Thymus (tissue), 11 donors: ENCODE measurements at regions not wholly inside any gene's neighbourhood (a gene's known extent, or its start where the extent isn't known, plus 50 kb on each side); places are given as distances from the start of the nearest gene placed in this dataset.

Source experiments
- DNase-seq, 9 donors: peaks; one replicate each; pipeline ENCODE4 v3.0.0-alpha.2; 2013; ENCODE audit warnings: low spot score in 9 of 9, low read depth in 6 of 9, missing footprints in 1 of 9
- H3K27ac ChIP-seq, 2 donors: one replicate each; pipeline ENCODE4 v1.5.1; 2013; ENCODE audit warnings: control low read depth in 1 of 2, low read depth in 1 of 2, low read length in 1 of 2, mild to moderate bottlenecking in 1 of 2, moderate library complexity in 1 of 2
- H3K27me3 ChIP-seq, 2 donors: one replicate each; pipeline ENCODE4 v1.5.1; 2013; ENCODE audit warnings: low read length in 1 of 2; ENCODE audit not compliant: control insufficient read depth in 2 of 2, insufficient read depth in 1 of 2
- H3K36me3 ChIP-seq, 2 donors: one replicate each; pipeline ENCODE4 v1.5.1; 2013; ENCODE audit warnings: low read length in 1 of 2, mild to moderate bottlenecking in 1 of 2, moderate library complexity in 1 of 2; ENCODE audit not compliant: control insufficient read depth in 2 of 2, insufficient read depth in 2 of 2
- H3K4me1 ChIP-seq, 2 donors: one replicate each; pipeline ENCODE4 v1.5.1; 2013; ENCODE audit warnings: low read length in 2 of 2; ENCODE audit not compliant: control insufficient read depth in 2 of 2, insufficient read depth in 2 of 2
- H3K4me3 ChIP-seq, 2 donors: one replicate each; pipeline ENCODE4 v1.5.1; 2013; ENCODE audit warnings: low read length in 2 of 2, control low read depth in 1 of 2, mild to moderate bottlenecking in 1 of 2
- H3K9me3 ChIP-seq, 2 donors: one replicate each; pipeline ENCODE4 v1.5.1; 2013; ENCODE audit warnings: low read length in 1 of 2, mild to moderate bottlenecking in 1 of 2; ENCODE audit not compliant: control insufficient read depth in 2 of 2, insufficient read depth in 1 of 2
- WGBS: extraction: QIAGEN DNeasy Blood & Tissue Kit; methylation state at CpG from one replicate; pipeline ENCODE4 v1.1.7; 2013; 5-methylcytosine and 5-hydroxymethylcytosine counted together
- donor health status: healthy.

- DNase-seq, result no peak
- H3K4me1 ChIP-seq, result no peaks in the 10 kb centered on the region
- 85% methylated on average over 5 of the region's 5 CpGs for WGBS
- H3K4me3 ChIP-seq, result no peak overlapping the region
- no peaks in the 10 kb centered on the region for H3K36me3 ChIP-seq
- H3K9me3 ChIP-seq, result no peaks in the 10 kb centered on the region
- no peaks in the 10 kb centered on the region for H3K27me3 ChIP-seq
- H3K27ac ChIP-seq, result no peak overlapping the region
These were observed 1944.2 kb downstream of the OLFM4 start for GRCh38 chr13:54972838-54973237.

DNA sequence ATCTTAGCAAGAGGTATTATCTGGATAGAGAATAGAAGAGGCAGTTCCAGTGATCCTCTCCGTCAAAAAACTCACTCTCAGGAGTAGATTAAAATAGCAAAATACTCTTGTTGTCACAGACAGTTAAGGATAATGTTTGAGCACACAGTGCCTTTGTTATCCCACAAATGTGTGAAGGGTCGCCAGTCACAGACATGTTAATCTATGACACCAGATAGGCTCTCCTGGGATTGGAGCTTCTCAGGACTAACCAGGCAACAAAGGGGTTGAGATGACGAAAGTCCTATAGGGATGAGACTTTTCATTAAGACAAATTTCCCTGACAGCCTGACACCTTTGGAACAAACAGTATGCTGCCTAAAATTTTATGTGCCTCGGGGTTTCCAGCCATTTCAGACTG, 1947.1 kb downstream of the OLFM4 start:
- 83% methylated on average over 4 of the region's 4 CpGs for WGBS
- Histone ChIP-seq H3K4me1 (no peaks in the 10 kb centered on the region), H3K9me3 (no peaks in the 10 kb centered on the region), H3K27me3 (no peaks in the 10 kb centered on the region), H3K27ac (no peak overlapping the region), H3K36me3 (no peaks in the 10 kb centered on the region), H3K4me3 (no peak overlapping the region)
- DNase-seq, result no peak

DNA sequence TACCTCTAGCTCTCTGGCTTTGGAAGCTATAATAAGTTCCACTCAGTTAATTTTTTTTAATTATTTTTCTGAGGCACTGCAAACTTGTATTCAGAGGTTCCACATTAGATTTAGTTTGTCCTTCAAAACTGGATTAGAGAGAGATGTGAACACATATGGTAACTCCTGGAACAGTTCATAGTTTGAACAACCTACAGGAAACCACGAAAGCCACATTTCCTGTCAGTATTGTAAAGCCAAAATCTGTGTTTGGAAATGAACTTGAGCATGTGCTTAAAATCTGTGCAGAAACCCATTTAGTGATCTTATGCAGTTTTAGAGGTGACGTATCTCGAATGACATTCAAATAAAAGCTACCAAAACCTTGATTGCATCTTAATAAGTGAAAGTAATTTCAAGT, 1952.0 kb downstream of the OLFM4 start:
- no peaks in the 10 kb centered on the region for H3K9me3 ChIP-seq
- H3K4me1 ChIP-seq, result no peaks in the 10 kb centered on the region
- 39% methylated on average over 3 of the region's 3 CpGs for WGBS
- no peaks in the 10 kb centered on the region for H3K27me3 ChIP-seq
- H3K4me3 ChIP-seq, result no peak overlapping the region
- H3K27ac ChIP-seq, result no peak overlapping the region
- peak in 2 of 9 donors; percentile 0 to 1 for DNase-seq
- H3K36me3 ChIP-seq, result no peaks in the 10 kb centered on the region

GRCh38 chr13:54989418-54989817, 1960.8 kb downstream of the OLFM4 start:
- no peaks in the 10 kb centered on the region for H3K4me1 ChIP-seq
- H3K9me3 ChIP-seq, result no peaks in the 10 kb centered on the region
- no peaks in the 10 kb centered on the region for H3K36me3 ChIP-seq
- no peak overlapping the region for H3K27ac ChIP-seq
- H3K4me3 ChIP-seq, result no peak overlapping the region
- DNase-seq, result no peak
- no peaks in the 10 kb centered on the region for H3K27me3 ChIP-seq
- 86% methylated on average over 4 of the region's 4 CpGs for WGBS

GRCh38 chr13:54999399-54999907, 1970.8 kb downstream of the OLFM4 start:
- 91% methylated on average over 2 of the region's 2 CpGs for WGBS
- DNase-seq, result no peak
- H3K4me1 ChIP-seq, result no peaks in the 10 kb centered on the region
- no peaks in the 10 kb centered on the region for H3K27me3 ChIP-seq
- H3K4me3 ChIP-seq, result no peak overlapping the region
- H3K9me3 ChIP-seq, result peaks cover 0 to 2% of the 10 kb centered on the region in 2 donors
- H3K27ac ChIP-seq, result no peak overlapping the region
- no peaks in the 10 kb centered on the region for H3K36me3 ChIP-seq

DNA sequence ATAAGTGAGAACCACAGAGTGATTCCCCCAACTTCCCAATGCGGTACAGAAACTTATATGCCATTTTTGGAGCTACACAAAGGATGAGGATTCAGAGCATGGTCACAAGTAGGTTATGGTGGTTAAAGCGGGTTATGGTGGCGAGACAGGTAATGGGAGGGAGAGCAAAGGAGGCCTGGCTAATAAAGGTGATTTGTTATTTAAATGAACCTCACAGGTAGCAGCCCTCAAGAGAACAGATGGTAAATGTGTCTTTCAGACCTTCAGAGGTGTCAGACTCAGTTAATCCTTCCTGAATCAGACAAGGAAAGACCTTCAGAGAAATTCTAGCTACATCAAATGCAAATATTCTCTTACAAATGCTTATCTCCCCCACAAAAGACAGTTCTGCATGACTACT, 1971.4 kb downstream of the OLFM4 start:
- H3K27ac ChIP-seq, result no peak overlapping the region
- peaks cover under 1 to 2% of the 10 kb centered on the region in 2 donors for H3K9me3 ChIP-seq
- no peaks in the 10 kb centered on the region for H3K36me3 ChIP-seq
- no peaks in the 10 kb centered on the region for H3K4me1 ChIP-seq
- DNase-seq, result no peak
- 80% methylated on average over 3 of the region's 3 CpGs for WGBS
- H3K4me3 ChIP-seq, result no peak overlapping the region
- H3K27me3 ChIP-seq, result no peaks in the 10 kb centered on the region

DNA sequence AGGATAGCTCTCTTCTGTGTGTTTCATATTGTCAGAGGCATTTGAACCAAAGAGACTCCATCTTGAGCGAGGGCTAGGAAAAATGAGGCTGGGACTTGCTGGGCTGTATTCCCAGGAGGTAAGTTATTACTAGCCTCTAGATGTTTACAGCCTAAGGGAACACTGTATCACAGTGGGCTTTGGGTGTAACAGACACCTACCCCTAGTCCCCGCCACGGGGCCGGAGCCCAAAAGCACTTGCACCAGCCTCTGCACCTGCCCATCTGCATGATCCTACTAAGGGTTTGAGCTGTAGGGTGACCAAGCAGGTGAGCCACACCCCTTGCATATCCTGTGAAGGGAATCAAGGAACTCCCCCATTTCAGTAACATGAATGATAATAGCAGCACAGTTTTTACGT, 1972.2 kb downstream of the OLFM4 start:
- no peak for DNase-seq
- 89% methylated on average over 5 of the region's 5 CpGs for WGBS
- H3K27ac ChIP-seq, result no peak overlapping the region

DNA sequence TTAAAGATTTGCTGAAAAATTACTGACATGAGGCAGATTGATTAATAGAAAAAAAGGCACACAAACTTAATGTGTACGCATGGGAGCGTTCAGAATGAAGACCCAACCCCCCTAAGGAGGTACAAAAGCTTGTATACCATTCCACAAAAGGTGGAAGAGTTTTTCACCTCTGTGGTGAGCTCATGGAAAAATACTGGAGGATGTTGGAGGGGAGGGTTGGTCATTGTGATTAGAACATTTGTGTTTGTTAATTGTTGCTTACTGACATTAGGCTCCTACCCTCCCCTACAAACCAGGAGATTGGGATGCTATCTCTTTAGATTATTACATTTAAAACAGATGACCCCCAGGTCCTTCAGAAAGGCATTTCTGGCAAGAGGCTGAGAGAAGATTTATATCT, 1973.3 kb downstream of the OLFM4 start:
- Histone ChIP-seq H3K27ac (no peak overlapping the region), H3K9me3 (peaks cover 2 to 3% of the 10 kb centered on the region in 2 donors), H3K4me3 (no peak overlapping the region), H3K4me1 (no peaks in the 10 kb centered on the region), H3K27me3 (no peaks in the 10 kb centered on the region), H3K36me3 (no peaks in the 10 kb centered on the region)
- WGBS, result 89% methylated on average over 2 of the region's 2 CpGs
- no peak for DNase-seq

More for the DNA sequence above, 1972.2 kb downstream of the OLFM4 start:
- Histone ChIP-seq H3K36me3 (no peaks in the 10 kb centered on the region), H3K4me1 (no peaks in the 10 kb centered on the region), H3K9me3 (peaks cover 2 to 3% of the 10 kb centered on the region in 2 donors), H3K27me3 (no peaks in the 10 kb centered on the region), H3K4me3 (no peak overlapping the region)

DNA sequence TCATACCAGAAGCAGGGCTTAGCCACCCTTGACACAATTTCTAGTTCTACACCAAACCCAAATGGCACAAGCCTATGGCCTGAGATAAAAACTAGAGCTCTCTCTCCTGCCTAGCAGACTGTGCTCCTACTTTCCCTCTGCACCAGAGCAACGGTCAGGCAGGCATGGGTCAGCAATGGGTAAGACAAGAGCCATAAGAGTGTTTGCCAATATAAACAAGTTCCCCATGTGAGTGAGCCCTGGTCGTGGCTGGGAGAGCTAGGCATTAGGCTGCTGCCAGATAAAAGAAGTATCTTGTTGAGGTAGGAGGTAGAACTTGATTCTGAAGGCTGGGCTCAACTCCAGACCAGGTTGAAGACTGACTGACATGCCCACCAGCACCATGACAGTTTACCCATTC, 1979.1 kb downstream of the OLFM4 start:
- H3K36me3 ChIP-seq, result no peaks in the 10 kb centered on the region
- no peak overlapping the region for H3K27ac ChIP-seq
- WGBS, result 48% methylated on average over 2 of the region's 2 CpGs

GRCh38 chr13:55013051-55013450, 1984.4 kb downstream of the OLFM4 start:
- H3K27me3 ChIP-seq, result no peaks in the 10 kb centered on the region
- H3K9me3 ChIP-seq, result no peaks in the 10 kb centered on the region
- no peak for DNase-seq
- no peaks in the 10 kb centered on the region for H3K36me3 ChIP-seq
- no peak overlapping the region for H3K4me3 ChIP-seq
- WGBS, result 59% methylated on average over 4 of the region's 4 CpGs
- no peaks in the 10 kb centered on the region for H3K4me1 ChIP-seq
- no peak overlapping the region for H3K27ac ChIP-seq

More for the DNA sequence above, 1979.1 kb downstream of the OLFM4 start:
- Histone ChIP-seq H3K4me1 (no peaks in the 10 kb centered on the region), H3K4me3 (no peak overlapping the region), H3K27me3 (no peaks in the 10 kb centered on the region), H3K9me3 (peaks cover 0 to 6% of the 10 kb centered on the region in 2 donors)
- no peak for DNase-seq
